HEK293T (cell line): ENCODE measurements at regions not wholly inside any gene's neighbourhood (a gene's known extent, or its start where the extent isn't known, plus 50 kb on each side); places are given as distances from the start of the nearest gene placed in this dataset.

Experiments
- BHLHE40 ChIP-seq: fragments of 450-650 bp; IDR thresholded peaks from 2 replicates; pipeline ENCODE4 v1.6.1; 2016; ENCODE audit warnings: mild to moderate bottlenecking, moderate library complexity, borderline replicate concordance
- FOXK2 ChIP-seq: fragments of 450-650 bp; IDR thresholded peaks from 2 replicates; pipeline ENCODE4 v1.6.1; 2016; ENCODE audit warnings: mild to moderate bottlenecking
- FOXM1 ChIP-seq: fragments of 450-650 bp; IDR thresholded peaks from 2 replicates; pipeline ENCODE4 v1.6.1; 2017; ENCODE audit warnings: mild to moderate bottlenecking, borderline replicate concordance

- TF ChIP-seq FOXK2 = no peak
- no peak for TF ChIP-seq FOXM1
- TF ChIP-seq BHLHE40 = no peak
Measured at GRCh38 chr1:73327180-73327793, 870.7 kb downstream of the LRRIQ3 start.
